Upper lobe of left lung (tissue), 6 donors: ENCODE measurements at regions not wholly inside any gene's neighbourhood (a gene's known extent, or its start where the extent isn't known, plus 50 kb on each side); places are given as distances from the start of the nearest gene placed in this dataset.

Experiments
- ATAC-seq, 2 donors: fragments of 200-7000 bp; cut with Tn5 transposase; one replicate each; pipeline ENCODE4 v1.9.1; 2022; ENCODE audit warnings: mild to moderate bottlenecking in 2 of 2, moderate library complexity in 2 of 2; ENCODE audit not compliant: low FRiP score in 2 of 2
- DNase-seq, 2 donors: peaks; one replicate each; pipeline ENCODE4 v3.0.0-alpha.2; 2019 to 2020
- H3K27ac ChIP-seq, 4 donors: fragments of 200-600 bp; sonication (generic); one replicate each; pipeline ENCODE4 v1.5.1; 2016 to 2019
- H3K27me3 ChIP-seq, 4 donors: fragments of 200-600 bp; sonication (generic); one replicate each; pipeline ENCODE4 v1.5.1; 2017 to 2019
- H3K36me3 ChIP-seq, 4 donors: fragments of 200-600 bp; sonication (generic); one replicate each; pipeline ENCODE4 v1.5.1; 2016 to 2019
- H3K4me1 ChIP-seq, 4 donors: fragments of 200-600 bp; sonication (generic); one replicate each; pipeline ENCODE4 v1.5.1; 2018 to 2019
- H3K4me3 ChIP-seq, 4 donors: fragments of 200-600 bp; sonication (generic); one replicate each; pipeline ENCODE4 v1.5.1; 2017 to 2019; ENCODE audit warnings: mild to moderate bottlenecking in 2 of 4, moderate library complexity in 1 of 4
- H3K9me3 ChIP-seq, 4 donors: fragments of 200-600 bp; sonication (generic); one replicate each; pipeline ENCODE4 v1.5.1; 2018 to 2019
- CTCF ChIP-seq, 6 experiments: fragments of 450-650 bp in 4 of 6; fragments of 200-600 bp in 2 of 6; sonication (generic) in 2 of 6; IDR thresholded peaks; one replicate each; pipeline ENCODE4 v1.5.1; 2016 to 2019; ENCODE audit warnings: antibody characterized with exemption in 6 of 6
- EP300 ChIP-seq, 4 donors: sonication (generic); formaldehyde crosslinking; IDR thresholded peaks; one replicate each; pipeline ENCODE4 v1.5.1; 2017; ENCODE audit warnings: antibody characterized with exemption in 4 of 4, control low read depth in 2 of 4
- POLR2A ChIP-seq, 4 donors: fragments of 450-650 bp; IDR thresholded peaks; one replicate each; pipeline ENCODE4 v1.5.1; 2016 to 2017; ENCODE audit warnings: antibody characterized with exemption in 4 of 4, mild to moderate bottlenecking in 2 of 4
- POLR2AphosphoS5 ChIP-seq, 2 donors: sonication (generic); formaldehyde crosslinking; IDR thresholded peaks; one replicate each; pipeline ENCODE4 v1.5.1; 2017; ENCODE audit warnings: antibody characterized with exemption in 2 of 2
- WGBS, 2 donors: methylation state at CpG; one replicate each; pipeline ENCODE4 v1.1.5; 2017 to 2018; 5-methylcytosine and 5-hydroxymethylcytosine counted together
- donor health status: DM: no; HTN: no; CAD: no; lungs with moderate emphysema.
- donor health status: DM: no; HTN: yes; CAD: no; lungs with severe emphysema.

- Histone ChIP-seq H3K36me3 (no peaks in the 10 kb centered on the region), H3K4me3 (no peak overlapping the region), H3K9me3 (no peaks in the 10 kb centered on the region), H3K4me1 (no peaks in the 10 kb centered on the region), H3K27ac (no peak overlapping the region), H3K27me3 (no peaks in the 10 kb centered on the region)
- TF ChIP-seq EP300 (IDR thresholded peaks at IDR 0.05) (no peak), POLR2A (IDR thresholded peaks at IDR 0.05) (no peak), POLR2AphosphoS5 (IDR thresholded peaks at IDR 0.05) (no peak), CTCF (IDR thresholded peaks at IDR 0.05) (no peak)
- ATAC-seq (no peak), DNase-seq (peak in 1 of 2 donors; percentile 23)
- 69 to 75% methylated on average over 3 of the region's 3 CpGs for WGBS, 2 donors
Measured at GRCh38 chr14:101495284-101495683, 66.0 kb upstream of the DIO3 start.

GRCh38 chr14:101495827-101496775 lies 65.2 kb upstream of the DIO3 start:
- TF ChIP-seq CTCF (IDR thresholded peaks at IDR 0.05): no peak
- TF ChIP-seq EP300 (IDR thresholded peaks at IDR 0.05): no peak
- TF ChIP-seq POLR2A (IDR thresholded peaks at IDR 0.05): no peak
- no peak for TF ChIP-seq POLR2AphosphoS5 (IDR thresholded peaks at IDR 0.05)
- 56 to 68% methylated on average over 12 to 30 of the region's 30 CpGs for WGBS, 2 donors
- ATAC-seq: peak in 1 of 2 donors; percentile 9
- Histone ChIP-seq H3K9me3 (no peaks in the 10 kb centered on the region), H3K4me3 (no peak overlapping the region), H3K36me3 (no peaks in the 10 kb centered on the region), H3K27ac (no peak overlapping the region), H3K4me1 (no peaks in the 10 kb centered on the region), H3K27me3 (no peaks in the 10 kb centered on the region)
- peak; percentile 17 to 69 for DNase-seq

- Histone ChIP-seq H3K27ac (no peak overlapping the region), H3K4me3 (no peak overlapping the region), H3K4me1 (no peaks in the 10 kb centered on the region), H3K27me3 (no peaks in the 10 kb centered on the region), H3K9me3 (no peaks in the 10 kb centered on the region), H3K36me3 (no peaks in the 10 kb centered on the region)
- ATAC-seq: no peak
- WGBS, 2 donors: 39 to 44% methylated on average over 15 to 16 of the region's 16 CpGs
- no peak for TF ChIP-seq EP300 (IDR thresholded peaks at IDR 0.05)
- DNase-seq: peak in 1 of 2 donors; percentile 14
Measured at GRCh38 chr14:101496776-101497683, 64.3 kb upstream of the DIO3 start.

GRCh38 chr14:101497684-101498525 lies 63.4 kb upstream of the DIO3 start:
- no peak for ATAC-seq
- no peak overlapping the region for H3K4me3 ChIP-seq
- H3K36me3 ChIP-seq: no peaks in the 10 kb centered on the region
- TF ChIP-seq CTCF (IDR thresholded peaks at IDR 0.05) (no peak), EP300 (IDR thresholded peaks at IDR 0.05) (no peak), POLR2AphosphoS5 (IDR thresholded peaks at IDR 0.05) (no peak), POLR2A (IDR thresholded peaks at IDR 0.05) (no peak)
- DNase-seq: peak in 1 of 2 donors; percentile 14
- WGBS, 2 donors: 82 to 83% methylated on average over 23 of the region's 23 CpGs
- H3K27me3 ChIP-seq: no peaks in the 10 kb centered on the region
- H3K9me3 ChIP-seq: no peaks in the 10 kb centered on the region
- no peaks in the 10 kb centered on the region for H3K4me1 ChIP-seq
- H3K27ac ChIP-seq: peak overlapping the region in 1 of 4 donors; percentile 39
